WTC11 (cell line): ENCODE measurements at regions not wholly inside any gene's neighbourhood (a gene's known extent, or its start where the extent isn't known, plus 50 kb on each side); places are given as distances from the start of the nearest gene placed in this dataset.

Experiments
- ATAC-seq: fragments of 200-7000 bp; cut with Tn5 transposase; 2 replicates; pipeline ENCODE4 v1.10.0; 2021; ENCODE audit warnings: mild to moderate bottlenecking, moderate library complexity
- CTCF ChIA-PET: fragments of 300-600 bp; sonication (Branson Sonifier 250); formaldehyde crosslinking; loops from one replicate; lab custom pipeline; 2021; ENCODE audit warnings: antibody characterized with exemption; lab: Charles Lee
- POLR2A ChIA-PET: fragments of 350-600 bp; sonication (Branson Sonifier 250); formaldehyde crosslinking; loops from one replicate; lab custom pipeline; 2021; ENCODE audit warnings: antibody characterized with exemption; lab: Charles Lee
- DNase-seq: peaks from one replicate; pipeline ENCODE4 v3.0.0; 2021; ENCODE audit warnings: low spot score
- H3K27ac Mint-ChIP-seq: 2 replicates; pipeline ENCODE4 v1.8.0; 2021; ENCODE audit warnings: mixed read lengths
- H3K27me3 Mint-ChIP-seq: 2 replicates; pipeline ENCODE4 v1.8.0; 2021; ENCODE audit warnings: low read depth, mild to moderate bottlenecking, moderate library complexity, mixed read lengths
- H3K36me3 Mint-ChIP-seq: 2 replicates; pipeline ENCODE4 v1.8.0; 2021; ENCODE audit warnings: mixed read lengths
- H3K4me1 Mint-ChIP-seq: 2 replicates; pipeline ENCODE4 v1.8.0; 2022; ENCODE audit warnings: mixed read lengths
- H3K4me3 Mint-ChIP-seq: 2 replicates; pipeline ENCODE4 v1.8.0; 2021; ENCODE audit warnings: mild to moderate bottlenecking, moderate library complexity, mixed read lengths
- H3K9me3 Mint-ChIP-seq: 2 replicates; pipeline ENCODE4 v1.8.0; 2021; ENCODE audit warnings: mixed read lengths
- CTCF ChIP-seq: fragments of 200-600 bp; IDR thresholded peaks from 2 replicates; pipeline ENCODE4 v1.8.0; 2022; ENCODE audit warnings: antibody characterized with exemption
- E2F1 ChIP-seq: sonication (generic); formaldehyde crosslinking; IDR thresholded peaks from 2 replicates; pipeline ENCODE4 v1.8.0; 2022; ENCODE audit warnings: mild to moderate bottlenecking, missing genetic modification reagents
- ERG ChIP-seq: fragments of 250-450 bp; sonication (Bioruptor Pico); IDR thresholded peaks from 2 replicates; pipeline ENCODE4 v1.8.0; 2021; ENCODE audit warnings: mild to moderate bottlenecking
- ESRRA ChIP-seq: sonication (generic); formaldehyde crosslinking; IDR thresholded peaks from 2 replicates; pipeline ENCODE4 v1.8.1; 2022; ENCODE audit warnings: mild to moderate bottlenecking, missing genetic modification reagents, borderline replicate concordance
- FOXJ3 ChIP-seq: sonication (generic); formaldehyde crosslinking; IDR thresholded peaks from 2 replicates; pipeline ENCODE4 v1.9.0; 2021; ENCODE audit warnings: missing genetic modification reagents, mild to moderate bottlenecking, borderline replicate concordance
- FOXK1 ChIP-seq: sonication (generic); formaldehyde crosslinking; IDR thresholded peaks from 2 replicates; pipeline ENCODE4 v1.8.0; 2022; ENCODE audit warnings: mild to moderate bottlenecking, moderate library complexity, missing genetic modification reagents
- GRHL2 ChIP-seq: fragments of 250-450 bp; sonication (Bioruptor Pico); IDR thresholded peaks from 2 replicates; pipeline ENCODE4 v1.8.0; 2022; ENCODE audit warnings: mild to moderate bottlenecking, moderate library complexity; ENCODE audit not compliant: insufficient replicate concordance, severe bottlenecking
- HMGA2 ChIP-seq: fragments of 250-450 bp; sonication (Bioruptor Pico); IDR thresholded peaks from 2 replicates; pipeline ENCODE4 v1.4.0; 2021; ENCODE audit warnings: mild to moderate bottlenecking, moderate library complexity
- JAZF1 ChIP-seq: fragments of 250-450 bp; sonication (Bioruptor Pico); IDR thresholded peaks from 2 replicates; pipeline ENCODE4 v1.9.0; 2021; ENCODE audit warnings: moderate library complexity, mild to moderate bottlenecking, inconsistent platforms
- JUN ChIP-seq: sonication (generic); formaldehyde crosslinking; IDR thresholded peaks from 2 replicates; pipeline ENCODE4 v1.8.0; 2023; ENCODE audit warnings: mild to moderate bottlenecking, missing genetic modification reagents
- MLX ChIP-seq: sonication (generic); formaldehyde crosslinking; IDR thresholded peaks from 2 replicates; pipeline ENCODE4 v1.8.1; 2023; ENCODE audit warnings: mild to moderate bottlenecking, missing genetic modification reagents, moderate library complexity
- MXD4 ChIP-seq: fragments of 250-450 bp; sonication (Bioruptor Pico); IDR thresholded peaks from 2 replicates; pipeline ENCODE4 v1.8.0; 2021; ENCODE audit warnings: mild to moderate bottlenecking, moderate library complexity, borderline replicate concordance
- MYBL2 ChIP-seq: sonication (generic); formaldehyde crosslinking; IDR thresholded peaks from 2 replicates; pipeline ENCODE4 v1.8.1; 2023; ENCODE audit warnings: mild to moderate bottlenecking, moderate library complexity, missing genetic modification reagents
- NR2C2 ChIP-seq: sonication (generic); formaldehyde crosslinking; IDR thresholded peaks from 2 replicates; pipeline ENCODE4 v1.8.0; 2022; ENCODE audit warnings: mild to moderate bottlenecking, missing genetic modification reagents
- NR3C1 ChIP-seq: sonication (generic); formaldehyde crosslinking; conservative IDR thresholded peaks from 2 replicates; pipeline ENCODE4 v1.8.1; 2023; ENCODE audit warnings: low read depth, mild to moderate bottlenecking, missing genetic modification reagents
- PREB ChIP-seq: sonication (generic); formaldehyde crosslinking; IDR thresholded peaks from 2 replicates; pipeline ENCODE4 v1.8.1; 2022; ENCODE audit warnings: mild to moderate bottlenecking, missing genetic modification reagents, moderate library complexity, borderline replicate concordance
- PRRX2 ChIP-seq: fragments of 250-450 bp; sonication (Bioruptor Pico); IDR thresholded peaks from 2 replicates; pipeline ENCODE4 v1.8.0; 2021; ENCODE audit warnings: mild to moderate bottlenecking
- RELA ChIP-seq: sonication (generic); formaldehyde crosslinking; IDR thresholded peaks from 2 replicates; pipeline ENCODE4 v1.8.1; 2022; ENCODE audit warnings: missing genetic modification reagents, mild to moderate bottlenecking, borderline replicate concordance
- TEAD4 ChIP-seq: sonication (generic); formaldehyde crosslinking; IDR thresholded peaks from 2 replicates; pipeline ENCODE4 v1.8.0; 2022; ENCODE audit warnings: mild to moderate bottlenecking, missing genetic modification reagents
- TP53 ChIP-seq: sonication (generic); formaldehyde crosslinking; IDR thresholded peaks from 2 replicates; pipeline ENCODE4 v1.8.1; 2023; ENCODE audit warnings: mild to moderate bottlenecking, missing genetic modification reagents
- ZNF416 ChIP-seq: fragments of 250-450 bp; sonication (Bioruptor Pico); IDR thresholded peaks from 2 replicates; pipeline ENCODE4 v1.9.0; 2021; ENCODE audit warnings: mild to moderate bottlenecking, inconsistent platforms
- ZSCAN18 ChIP-seq: fragments of 250-450 bp; sonication (Bioruptor Pico); IDR thresholded peaks from 2 replicates; pipeline ENCODE4 v2.1.2; 2022; ENCODE audit warnings: mild to moderate bottlenecking, moderate library complexity

GRCh38 chr6:106862858-106863257 lies 111.7 kb downstream of the CD24 start:
- H3K4me3 Mint-ChIP-seq = no peak overlapping the region
- no peak for ATAC-seq
- peaks cover 14% of the 10 kb centered on the region for H3K4me1 Mint-ChIP-seq
- no peak for TF ChIP-seq HMGA2 (CRISPR knock-in tag)
- TF ChIP-seq E2F1 = no peak
- TF ChIP-seq PRRX2 (CRISPR knock-in tag) = no peak
- no peak for TF ChIP-seq FOXK1 (CRISPR knock-in tag)
- TF ChIP-seq RELA = no peak
- no peak for TF ChIP-seq NR3C1 (CRISPR knock-in tag)
- TF ChIP-seq MXD4 = no peak
- no peak for TF ChIP-seq ERG (CRISPR knock-in tag)
- TF ChIP-seq NR2C2 = no peak
- TF ChIP-seq, all 79 proteins: peak for 0
- ChIA-PET POLR2A (no interaction called here), CTCF (no interaction called here)
- Mint-ChIP-seq H3K27ac (no peak overlapping the region), H3K36me3 (peaks cover 74% of the 10 kb centered on the region), H3K27me3 (peaks cover 25% of the 10 kb centered on the region), H3K9me3 (peaks cover 80% of the 10 kb centered on the region)
- DNase-seq = no peak

GRCh38 chr6:106860940-106861339 lies 113.6 kb downstream of the CD24 start:
- H3K36me3 Mint-ChIP-seq = peaks cover 61% of the 10 kb centered on the region
- DNase-seq (no peak), ATAC-seq (no peak)
- ChIA-PET POLR2A (no interaction called here), CTCF (no interaction called here)
- H3K4me3 Mint-ChIP-seq = no peak overlapping the region
- H3K9me3 Mint-ChIP-seq = peaks cover 71% of the 10 kb centered on the region
- peaks cover 25% of the 10 kb centered on the region for H3K27me3 Mint-ChIP-seq
- H3K27ac Mint-ChIP-seq = no peak overlapping the region
- TF ChIP-seq MYBL2 (no peak), FOXJ3 (CRISPR knock-in tag) (no peak), TEAD4 (CRISPR knock-in tag) (no peak), MLX (CRISPR knock-in tag) (no peak)
- no peaks in the 10 kb centered on the region for H3K4me1 Mint-ChIP-seq

GRCh38 chr6:106858653-106859092 lies 115.9 kb downstream of the CD24 start:
- ATAC-seq = no peak
- no peak overlapping the region for H3K27ac Mint-ChIP-seq
- H3K36me3 Mint-ChIP-seq = peaks cover 44% of the 10 kb centered on the region
- ChIA-PET POLR2A (no interaction called here), CTCF (no interaction called here)
- peaks cover 4% of the 10 kb centered on the region; the same call in 1 of the 2 replicates for H3K4me1 Mint-ChIP-seq
- H3K9me3 Mint-ChIP-seq = peaks cover 48% of the 10 kb centered on the region
- H3K4me3 Mint-ChIP-seq = no peak overlapping the region
- TF ChIP-seq ESRRA (CRISPR knock-in tag) (no peak), PREB (no peak), JAZF1 (no peak), JUN (no peak), GRHL2 (CRISPR knock-in tag) (no peak), ZSCAN18 (CRISPR knock-in tag) (no peak), MYBL2 (no peak), FOXK1 (CRISPR knock-in tag) (no peak), RELA (no peak), ZNF416 (no peak), E2F1 (no peak), TP53 (CRISPR knock-in tag) (no peak), MXD4 (no peak), CTCF (no peak)
- no peak for DNase-seq
- H3K27me3 Mint-ChIP-seq = peaks cover 18% of the 10 kb centered on the region
